H1 (cell line): ENCODE measurements at regions not wholly inside any gene's neighbourhood (a gene's known extent, or its start where the extent isn't known, plus 50 kb on each side); places are given as distances from the start of the nearest gene placed in this dataset.

Experiments
- FOSL1 ChIP-seq: IDR thresholded peaks from 2 replicates; pipeline ENCODE4 v1.6.1; 2011; ENCODE audit warnings: mild to moderate bottlenecking, low read depth, low read length, moderate library complexity; ENCODE audit not compliant: insufficient read depth

DNA sequence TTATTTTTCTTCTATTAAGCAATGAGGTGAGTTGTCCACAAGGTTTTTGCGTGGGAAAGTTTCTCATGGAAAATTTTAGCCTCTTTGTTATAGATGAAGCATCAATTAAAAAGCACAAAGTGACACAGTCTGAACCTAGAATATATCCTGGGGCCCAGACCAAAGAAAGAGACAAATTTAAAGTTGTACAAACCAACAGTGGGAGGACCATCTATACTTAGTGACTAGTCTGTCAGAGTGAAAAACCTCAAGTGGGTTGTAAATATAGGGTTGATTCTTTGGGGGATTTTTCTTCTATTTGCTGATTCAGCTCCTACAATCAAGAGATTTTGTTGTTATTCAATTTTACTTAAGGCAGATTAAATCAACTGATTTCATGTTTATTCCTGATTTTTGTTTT lies 256.2 kb downstream of the SATB2 start (continued):
- no peak for TF ChIP-seq FOSL1
